SU-DHL-6 (cell line): ENCODE measurements at regions not wholly inside any gene's neighbourhood (a gene's known extent, or its start where the extent isn't known, plus 50 kb on each side); places are given as distances from the start of the nearest gene placed in this dataset.

ENCODE experiments used
- CTCF ChIP-seq: fragments of 200-600 bp; sonication (generic); IDR thresholded peaks from one replicate; pipeline ENCODE4 v1.5.1; 2017; ENCODE audit warnings: antibody characterized with exemption, mild to moderate bottlenecking, low read length, moderate library complexity; ENCODE audit not compliant: insufficient read depth, poor library complexity, severe bottlenecking
- EZH2phosphoT487 ChIP-seq: fragments of 200-600 bp; sonication (generic), shearing (Covaris generic); conservative IDR thresholded peaks from 2 replicates; pipeline ENCODE4 v1.6.1; 2018; ENCODE audit warnings: mild to moderate bottlenecking, antibody characterized with exemption, low read length, moderate library complexity, mixed read lengths

- TF ChIP-seq CTCF (no peak), EZH2phosphoT487 (no peak)
Observed at GRCh38 chr1:69321311-69321710, 246.4 kb upstream of the LRRC7 start.
